ENCODE measurements at regions not wholly inside any gene's neighbourhood (a gene's known extent, or its start where the extent isn't known, plus 50 kb on each side); places are given as distances from the start of the nearest gene placed in this dataset.

- TF ChIP-seq CTCF (IDR thresholded peaks at IDR 0.05; ENCODE audit: insufficient read depth in 1 of 2, low read depth in 1 of 2, low read length in 1 of 2, severe bottlenecking in 1 of 2, unreplicated experiment in 1 of 2) = no peak
- Mint-ChIP-seq H3K27me3 (ENCODE audit: insufficient read depth, unreplicated experiment) (no peaks in the 10 kb centered on the region), H3K9me3 (ENCODE audit: unreplicated experiment) (no peaks in the 10 kb centered on the region), H3K36me3 (ENCODE audit: insufficient read depth, unreplicated experiment) (no peaks in the 10 kb centered on the region), H3K27ac (ENCODE audit: unreplicated experiment) (no peak overlapping the region), H3K4me3 (ENCODE audit: unreplicated experiment) (no peak overlapping the region), H3K4me1 (ENCODE audit: low read depth, unreplicated experiment) (no peaks in the 10 kb centered on the region)
- CTCF ChIA-PET = no interaction called here
- Histone ChIP-seq H3K36me3 (ENCODE audit: control insufficient read depth, insufficient read depth, low read length) (no peaks in the 10 kb centered on the region), H3K27me3 (replicated peaks; ENCODE audit: control insufficient read depth, insufficient read depth, low read length) (no peaks in the 10 kb centered on the region), H3K9me3 (no peaks in the 10 kb centered on the region), H3K4me1 (no peaks in the 10 kb centered on the region), H3K4me3 (ENCODE audit: low read depth, low read length) (no peak overlapping the region)
- POLR2A ChIA-PET = no interaction called here
- DNase-seq = no peak
- intact Hi-C loops (cut with micrococcal nuclease; ENCODE audit: unreplicated experiment) = no loop called here
- BruUV-seq (replicated peaks) = no TSS peak
Observed at GRCh38 chr5:125776656-125777139, 646.5 kb upstream of the GRAMD2B start.

- Mint-ChIP-seq H3K4me3 (ENCODE audit: unreplicated experiment) (no peak overlapping the region), H3K4me1 (ENCODE audit: low read depth, unreplicated experiment) (no peaks in the 10 kb centered on the region), H3K27ac (ENCODE audit: unreplicated experiment) (no peak overlapping the region), H3K36me3 (ENCODE audit: insufficient read depth, unreplicated experiment) (no peaks in the 10 kb centered on the region), H3K27me3 (ENCODE audit: insufficient read depth, unreplicated experiment) (no peaks in the 10 kb centered on the region), H3K9me3 (ENCODE audit: unreplicated experiment) (no peaks in the 10 kb centered on the region)
- Histone ChIP-seq H3K4me1 (no peaks in the 10 kb centered on the region), H3K36me3 (ENCODE audit: control insufficient read depth, insufficient read depth, low read length) (no peaks in the 10 kb centered on the region), H3K27me3 (replicated peaks; ENCODE audit: control insufficient read depth, insufficient read depth, low read length) (no peaks in the 10 kb centered on the region), H3K4me3 (ENCODE audit: low read depth, low read length) (no peak overlapping the region), H3K9me3 (no peaks in the 10 kb centered on the region)
- ChIA-PET CTCF (no interaction called here), POLR2A (no interaction called here)
- no peak for DNase-seq
- no peak for TF ChIP-seq CTCF (IDR thresholded peaks at IDR 0.05; ENCODE audit: insufficient read depth in 1 of 2, low read depth in 1 of 2, low read length in 1 of 2, severe bottlenecking in 1 of 2, unreplicated experiment in 1 of 2)
- intact Hi-C loops (cut with micrococcal nuclease; ENCODE audit: unreplicated experiment) = no loop called here
- no TSS peak for BruUV-seq (replicated peaks)
Observed at GRCh38 chr5:125778791-125779190, 644.4 kb upstream of the GRAMD2B start.

DNA sequence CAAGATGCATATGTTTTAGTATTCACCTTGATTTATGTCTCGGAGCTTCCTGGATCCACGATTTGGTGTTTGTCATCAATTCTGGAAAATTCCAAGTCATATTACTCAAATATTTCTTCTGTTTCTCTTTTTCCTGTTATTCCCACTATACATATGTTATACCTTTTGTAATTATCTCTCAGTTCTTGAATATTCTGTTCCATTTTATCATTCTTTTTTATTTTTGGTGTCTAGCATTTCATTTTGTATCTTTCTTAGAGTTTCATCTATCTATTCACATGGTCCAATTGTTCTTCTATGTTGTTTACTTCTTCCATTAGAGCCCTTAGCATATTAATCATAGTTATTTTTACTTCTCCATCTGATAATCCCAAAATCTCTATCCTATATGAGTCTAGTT lies 637.8 kb upstream of the GRAMD2B start:
- Histone ChIP-seq H3K4me3 (ENCODE audit: low read depth, low read length) (no peak overlapping the region), H3K4me1 (no peaks in the 10 kb centered on the region), H3K27me3 (replicated peaks; ENCODE audit: control insufficient read depth, insufficient read depth, low read length) (no peaks in the 10 kb centered on the region), H3K36me3 (ENCODE audit: control insufficient read depth, insufficient read depth, low read length) (no peaks in the 10 kb centered on the region), H3K9me3 (no peaks in the 10 kb centered on the region)
- intact Hi-C loops (cut with micrococcal nuclease; ENCODE audit: unreplicated experiment) = no loop called here
- Mint-ChIP-seq H3K9me3 (ENCODE audit: unreplicated experiment) (no peaks in the 10 kb centered on the region), H3K4me3 (ENCODE audit: unreplicated experiment) (no peak overlapping the region), H3K4me1 (ENCODE audit: low read depth, unreplicated experiment) (no peaks in the 10 kb centered on the region), H3K36me3 (ENCODE audit: insufficient read depth, unreplicated experiment) (no peaks in the 10 kb centered on the region), H3K27ac (ENCODE audit: unreplicated experiment) (no peak overlapping the region), H3K27me3 (ENCODE audit: insufficient read depth, unreplicated experiment) (no peaks in the 10 kb centered on the region)
- no peak for TF ChIP-seq CTCF (IDR thresholded peaks at IDR 0.05; ENCODE audit: insufficient read depth in 1 of 2, low read depth in 1 of 2, low read length in 1 of 2, severe bottlenecking in 1 of 2, unreplicated experiment in 1 of 2)
- no peak for DNase-seq
- no TSS peak for BruUV-seq (replicated peaks)
- ChIA-PET CTCF (no interaction called here), POLR2A (no interaction called here)
